ENCODE measurements at regions not wholly inside any gene's neighbourhood (a gene's known extent, or its start where the extent isn't known, plus 50 kb on each side); places are given as distances from the start of the nearest gene placed in this dataset.

GRCh38 chr1:194616835-194617234 lies 1430.4 kb upstream of the B3GALT2 start:
- DNase-seq, result no peak

- DNase-seq, result no peak
Observed at GRCh38 chr1:194602184-194602583, 1415.8 kb upstream of the B3GALT2 start.

- DNase-seq, result no peak
Observed at GRCh38 chr1:194600716-194601115, 1414.3 kb upstream of the B3GALT2 start.

- no peak for DNase-seq
Observed at GRCh38 chr1:194598098-194598497, 1411.7 kb upstream of the B3GALT2 start.

- no peak for DNase-seq
Observed at GRCh38 chr1:194586302-194586701, 1399.9 kb upstream of the B3GALT2 start.

- no peak for DNase-seq
Observed at GRCh38 chr1:194584052-194584451, 1397.6 kb upstream of the B3GALT2 start.

GRCh38 chr1:194570476-194570875 lies 1384.1 kb upstream of the B3GALT2 start:
- no peak for DNase-seq

- DNase-seq, result no peak
Observed at GRCh38 chr1:194568610-194569009, 1382.2 kb upstream of the B3GALT2 start.

GRCh38 chr1:194548071-194548470 lies 1361.7 kb upstream of the B3GALT2 start:
- DNase-seq, result no peak

GRCh38 chr1:194544012-194544411 lies 1357.6 kb upstream of the B3GALT2 start:
- no peak for DNase-seq

- DNase-seq, result no peak
Observed at GRCh38 chr1:194538453-194538852, 1352.0 kb upstream of the B3GALT2 start.

- DNase-seq, result no peak
Observed at GRCh38 chr1:194537521-194537920, 1351.1 kb upstream of the B3GALT2 start.

- DNase-seq, result no peak
Observed at GRCh38 chr1:194535369-194535768, 1349.0 kb upstream of the B3GALT2 start.

- DNase-seq, result no peak
Observed at GRCh38 chr1:194534784-194535183, 1348.4 kb upstream of the B3GALT2 start.

GRCh38 chr1:194533641-194534040 lies 1347.2 kb upstream of the B3GALT2 start:
- no peak for DNase-seq

- DNase-seq, result no peak
Observed at GRCh38 chr1:194517567-194517966, 1331.2 kb upstream of the B3GALT2 start.

- no peak for DNase-seq
Observed at GRCh38 chr1:194515916-194516315, 1329.5 kb upstream of the B3GALT2 start.

GRCh38 chr1:194512957-194513356 lies 1326.5 kb upstream of the B3GALT2 start:
- DNase-seq, result no peak

- no peak for DNase-seq
Observed at GRCh38 chr1:194512345-194512744, 1325.9 kb upstream of the B3GALT2 start.

GRCh38 chr1:194503209-194503608 lies 1316.8 kb upstream of the B3GALT2 start:
- no peak for DNase-seq

GRCh38 chr1:194495434-194495833 lies 1309.0 kb upstream of the B3GALT2 start:
- no peak for DNase-seq

GRCh38 chr1:194487172-194487571 lies 1300.8 kb upstream of the B3GALT2 start:
- DNase-seq, result no peak

GRCh38 chr1:194485432-194485831 lies 1299.0 kb upstream of the B3GALT2 start:
- DNase-seq, result no peak

- DNase-seq, result no peak
Observed at GRCh38 chr1:194478731-194479130, 1292.3 kb upstream of the B3GALT2 start.

GRCh38 chr1:194477908-194478307 lies 1291.5 kb upstream of the B3GALT2 start:
- DNase-seq, result peak in 2 of 3 donors; percentile 17 to 19

GRCh38 chr1:194476872-194477271 lies 1290.5 kb upstream of the B3GALT2 start:
- no peak for DNase-seq
